Activated T-cell treated with anti-CD3 and anti-CD28 coated beads, Interleukin-2, amount 50 U/mL, for 4 hours (primary cell): ENCODE measurements at regions not wholly inside any gene's neighbourhood (a gene's known extent, or its start where the extent isn't known, plus 50 kb on each side); places are given as distances from the start of the nearest gene placed in this dataset.

Source experiments
- ATAC-seq, 2 donors: fragments of 200-7000 bp; cut with Tn5 transposase; one replicate each; pipeline ENCODE4 v1.10.0; 2021
- DNase-seq: peaks from one replicate; pipeline ENCODE4 v3.0.0-alpha.2; 2020
- H3K27me3 Mint-ChIP-seq: one replicate; pipeline ENCODE4 v1.8.0; 2021; ENCODE audit warnings: low read depth, mixed read lengths
- H3K36me3 Mint-ChIP-seq: one replicate; pipeline ENCODE4 v1.8.0; 2022; ENCODE audit warnings: mixed read lengths; ENCODE audit not compliant: insufficient read depth
- H3K4me1 Mint-ChIP-seq: one replicate; pipeline ENCODE4 v1.8.0; 2021; ENCODE audit warnings: low read depth, mixed read lengths
- H3K4me3 Mint-ChIP-seq: one replicate; pipeline ENCODE4 v1.8.0; 2021; ENCODE audit warnings: mild to moderate bottlenecking, moderate library complexity, mixed read lengths
- H3K9me3 Mint-ChIP-seq: one replicate; pipeline ENCODE4 v1.8.0; 2021; ENCODE audit warnings: mixed read lengths

DNA sequence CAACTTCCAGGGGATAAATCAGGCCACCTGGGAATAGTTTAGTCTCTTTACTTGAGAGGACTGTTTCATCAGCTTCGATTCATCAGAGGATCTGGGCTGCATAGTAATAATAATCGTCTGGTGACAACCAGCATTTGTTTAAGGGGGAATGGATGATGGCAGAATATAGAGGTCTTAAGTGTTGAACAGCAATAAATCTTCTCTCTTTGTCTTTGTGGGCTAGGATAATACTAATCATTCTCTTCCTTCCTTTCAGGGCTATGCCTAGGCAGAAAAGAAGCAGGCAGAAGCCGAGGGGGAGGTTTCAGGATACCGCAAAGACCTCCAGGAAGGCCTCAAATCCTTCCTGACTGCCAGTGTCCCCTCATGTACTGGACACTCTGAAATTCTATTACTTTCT lies 150.4 kb upstream of the GAREM1 start:
- Mint-ChIP-seq H3K4me1 (no peaks in the 10 kb centered on the region), H3K27me3 (no peaks in the 10 kb centered on the region), H3K36me3 (no peaks in the 10 kb centered on the region), H3K9me3 (no peaks in the 10 kb centered on the region), H3K4me3 (no peak overlapping the region)
- DNase-seq (no peak), ATAC-seq (no peak)

DNA sequence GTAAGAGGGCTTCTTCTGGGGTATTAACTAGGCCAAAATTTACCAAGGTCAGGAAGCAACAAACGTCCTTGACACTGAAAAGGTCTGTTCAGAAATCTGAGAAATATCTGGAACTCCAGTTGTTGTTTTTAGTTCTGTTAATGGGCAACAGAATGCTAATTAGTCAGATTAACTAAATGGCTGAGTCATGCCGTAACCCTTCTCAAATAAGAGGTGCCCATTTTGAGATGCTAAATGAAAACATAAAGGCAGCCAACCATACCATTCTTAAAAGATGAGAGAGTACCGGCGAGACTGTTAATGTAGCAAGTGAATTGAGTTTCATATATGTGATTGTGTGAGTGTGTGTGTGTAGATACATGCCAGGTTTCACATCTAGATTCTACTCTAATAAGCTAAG lies 147.9 kb upstream of the GAREM1 start:
- no peak for ATAC-seq
- H3K9me3 Mint-ChIP-seq: no peaks in the 10 kb centered on the region
- H3K4me1 Mint-ChIP-seq: no peaks in the 10 kb centered on the region

DNA sequence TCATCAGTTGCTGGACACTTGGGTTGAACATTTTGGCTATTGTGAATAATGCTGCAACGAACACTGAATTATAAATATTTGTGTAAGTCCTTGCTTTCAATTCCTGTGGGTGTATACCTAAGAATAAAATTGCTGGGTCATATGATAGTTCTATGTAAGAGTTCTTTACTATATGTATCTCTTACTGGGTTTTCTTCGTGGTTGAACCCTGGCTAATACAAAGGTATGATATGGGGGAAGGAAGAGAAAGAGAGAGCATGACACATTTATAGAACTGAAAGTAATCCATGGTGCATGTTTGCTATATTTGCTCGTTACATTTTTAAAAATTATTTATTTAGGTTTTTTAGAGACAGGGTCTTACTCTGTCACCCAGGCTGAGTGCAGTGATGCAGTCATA lies 143.1 kb upstream of the GAREM1 start:
- H3K36me3 Mint-ChIP-seq: no peaks in the 10 kb centered on the region

More for the DNA sequence above, 147.9 kb upstream of the GAREM1 start:
- H3K27me3 Mint-ChIP-seq: peaks cover 2% of the 10 kb centered on the region
- H3K4me3 Mint-ChIP-seq: no peak overlapping the region
- no peaks in the 10 kb centered on the region for H3K36me3 Mint-ChIP-seq
- no peak for DNase-seq

DNA sequence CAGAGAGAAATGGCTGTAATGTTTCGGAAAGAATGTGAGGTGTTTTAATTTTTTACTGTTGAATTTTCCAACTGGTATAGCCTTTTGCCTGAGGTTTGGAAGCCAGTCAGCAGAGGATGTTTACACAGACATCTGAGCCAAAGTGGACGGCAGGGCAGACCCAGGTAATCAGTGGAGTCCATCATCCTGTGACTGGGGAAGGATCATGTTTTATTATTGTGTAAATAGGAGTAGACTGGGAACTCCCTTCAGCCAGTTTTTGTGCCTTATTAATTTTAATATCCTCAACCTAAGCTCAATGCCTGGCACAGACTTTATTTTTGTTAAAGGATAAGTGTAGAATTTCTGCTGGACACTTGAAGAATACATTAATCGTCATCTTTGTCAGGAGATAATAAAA lies 142.0 kb upstream of the GAREM1 start:
- DNase-seq: no peak

More for the DNA sequence above, 143.1 kb upstream of the GAREM1 start:
- Mint-ChIP-seq H3K4me1 (no peaks in the 10 kb centered on the region), H3K9me3 (no peaks in the 10 kb centered on the region), H3K4me3 (no peak overlapping the region), H3K27me3 (peaks cover 5% of the 10 kb centered on the region)
- DNase-seq: no peak
- ATAC-seq: no peak

DNA sequence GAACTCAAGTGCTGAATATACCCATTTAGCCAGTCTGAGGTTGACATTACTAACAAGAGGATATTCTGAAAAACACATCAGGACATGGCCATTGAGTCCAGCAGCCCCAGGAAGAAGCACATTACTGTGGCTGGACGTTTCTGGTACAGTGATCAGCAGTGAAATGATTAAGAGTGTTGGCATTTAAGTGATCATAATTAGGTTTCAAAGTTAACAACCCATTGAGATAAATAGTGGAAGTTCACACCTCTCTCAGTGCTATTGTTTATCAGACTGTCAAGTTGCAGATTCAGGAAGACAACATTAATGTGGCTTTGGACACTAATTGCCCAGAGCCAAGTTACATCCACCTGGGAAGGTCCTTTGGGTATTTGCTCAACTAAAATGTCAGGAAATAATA lies 139.5 kb upstream of the GAREM1 start:
- H3K9me3 Mint-ChIP-seq: no peaks in the 10 kb centered on the region
- H3K4me3 Mint-ChIP-seq: no peak overlapping the region
- ATAC-seq (no peak), DNase-seq (no peak)
- H3K36me3 Mint-ChIP-seq: no peaks in the 10 kb centered on the region
- H3K27me3 Mint-ChIP-seq: peaks cover 10% of the 10 kb centered on the region
- H3K4me1 Mint-ChIP-seq: no peaks in the 10 kb centered on the region

More for the DNA sequence above, 142.0 kb upstream of the GAREM1 start:
- Mint-ChIP-seq H3K27me3 (peaks cover 8% of the 10 kb centered on the region), H3K4me1 (no peaks in the 10 kb centered on the region), H3K4me3 (no peak overlapping the region), H3K9me3 (no peaks in the 10 kb centered on the region), H3K36me3 (no peaks in the 10 kb centered on the region)
- ATAC-seq: no peak

DNA sequence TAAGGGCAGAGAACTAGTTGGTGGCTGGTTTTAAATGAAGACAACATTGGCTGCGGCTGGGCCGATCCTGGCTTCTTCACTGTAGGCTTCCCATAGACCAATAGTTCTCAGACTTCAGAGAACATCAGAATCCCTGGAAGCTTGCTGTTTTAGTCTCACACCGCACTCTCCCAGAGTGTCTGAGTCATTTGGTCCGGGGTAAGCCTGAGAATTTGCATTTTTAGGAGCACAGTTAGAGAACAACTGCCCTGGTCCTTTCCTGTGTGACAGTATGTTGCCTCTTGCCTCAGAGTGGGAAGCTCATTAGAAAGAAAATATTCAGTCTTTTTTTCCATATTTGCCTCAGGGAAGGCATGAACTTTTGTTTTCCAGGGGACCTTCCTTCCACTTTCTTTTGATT lies 137.1 kb upstream of the GAREM1 start:
- ATAC-seq (no peak), DNase-seq (no peak)
- Mint-ChIP-seq H3K36me3 (no peaks in the 10 kb centered on the region), H3K4me3 (no peak overlapping the region), H3K4me1 (no peaks in the 10 kb centered on the region), H3K27me3 (peaks cover 8% of the 10 kb centered on the region), H3K9me3 (no peaks in the 10 kb centered on the region)

DNA sequence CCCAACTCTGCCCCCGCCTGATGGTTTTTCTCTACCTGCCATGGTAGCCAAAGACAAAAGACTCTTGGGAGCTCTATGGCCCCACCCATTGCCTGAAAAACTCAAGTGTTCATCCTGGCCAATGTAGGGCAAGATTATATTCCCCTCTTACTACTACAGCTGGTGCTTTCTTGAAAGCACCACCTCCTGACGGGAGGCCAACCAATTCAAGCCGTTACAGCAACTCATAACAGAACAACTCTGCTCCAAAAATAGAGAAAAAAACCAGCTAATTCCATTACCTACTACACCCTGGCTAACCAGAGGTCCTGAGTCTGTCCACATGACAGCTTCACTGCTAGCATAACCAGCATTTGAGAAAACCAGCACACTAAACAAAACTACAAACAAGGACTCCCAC lies 127.5 kb upstream of the GAREM1 start:
- no peak for DNase-seq
- Mint-ChIP-seq H3K27me3 (no peaks in the 10 kb centered on the region), H3K4me3 (no peak overlapping the region), H3K4me1 (no peaks in the 10 kb centered on the region), H3K9me3 (no peaks in the 10 kb centered on the region), H3K36me3 (no peaks in the 10 kb centered on the region)
- no peak for ATAC-seq

DNA sequence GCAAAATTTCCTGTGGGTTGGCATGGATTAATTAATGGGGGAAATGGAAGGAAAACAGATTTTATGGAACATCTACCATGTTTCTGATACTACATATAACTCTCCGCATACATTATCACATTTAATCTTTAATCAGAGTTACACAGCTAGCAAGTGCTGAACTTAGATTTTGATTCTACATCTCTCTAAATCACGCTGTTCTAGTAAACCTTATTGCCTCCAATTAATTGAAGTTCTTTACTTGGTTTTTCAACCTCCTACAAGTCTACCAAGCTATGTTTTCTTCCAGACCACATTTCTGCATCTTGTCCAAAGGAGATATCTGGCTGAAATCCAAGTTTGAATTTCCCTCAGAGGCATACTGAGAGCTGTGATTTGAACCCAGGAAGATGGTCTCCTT lies 125.8 kb upstream of the GAREM1 start:
- DNase-seq: no peak
- no peaks in the 10 kb centered on the region for H3K36me3 Mint-ChIP-seq
- no peaks in the 10 kb centered on the region for H3K27me3 Mint-ChIP-seq
- H3K9me3 Mint-ChIP-seq: no peaks in the 10 kb centered on the region
- no peak for ATAC-seq
- H3K4me3 Mint-ChIP-seq: no peak overlapping the region
- no peaks in the 10 kb centered on the region for H3K4me1 Mint-ChIP-seq

DNA sequence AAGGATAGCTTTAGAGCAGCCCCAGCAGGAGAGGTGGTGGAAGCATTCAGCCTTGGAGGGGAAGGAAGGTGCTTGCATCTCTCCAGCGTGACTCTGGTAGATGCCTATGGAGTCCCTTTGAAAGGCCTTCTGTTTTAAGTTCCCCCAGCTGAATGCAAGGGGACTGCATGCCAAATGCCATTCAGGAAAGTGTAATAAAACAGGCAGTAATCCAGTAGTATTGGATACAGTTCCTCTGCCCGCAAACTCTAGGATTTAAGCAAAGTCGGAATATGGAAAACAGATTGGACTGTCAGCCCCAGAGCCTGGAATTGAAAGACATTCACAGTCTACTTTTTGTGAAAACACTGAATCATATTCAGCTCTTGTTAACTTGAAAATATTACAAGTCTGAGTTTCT lies 125.2 kb upstream of the GAREM1 start:
- H3K9me3 Mint-ChIP-seq: no peaks in the 10 kb centered on the region
- no peak for ATAC-seq
- H3K4me3 Mint-ChIP-seq: no peak overlapping the region
- DNase-seq: no peak
- no peaks in the 10 kb centered on the region for H3K27me3 Mint-ChIP-seq
- no peaks in the 10 kb centered on the region for H3K4me1 Mint-ChIP-seq
- no peaks in the 10 kb centered on the region for H3K36me3 Mint-ChIP-seq

DNA sequence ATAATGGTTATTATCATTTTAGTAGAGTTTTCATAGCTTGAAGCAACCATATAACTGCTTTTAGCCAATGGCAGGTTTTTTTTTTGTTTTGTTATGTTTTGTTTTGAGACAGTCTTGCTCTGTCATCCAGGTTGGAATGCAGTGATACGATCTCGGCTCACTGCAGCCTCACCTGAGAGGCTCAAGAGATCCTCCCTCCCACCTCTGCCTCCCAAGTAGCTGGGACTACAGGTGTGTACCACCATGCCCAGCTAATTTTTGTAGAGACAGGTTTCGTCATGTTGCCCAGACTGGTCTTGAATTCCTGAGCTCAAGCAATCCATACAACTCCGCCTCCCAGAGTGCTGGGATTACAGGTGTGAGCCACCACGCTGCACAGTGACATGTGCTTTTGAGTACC lies 117.5 kb upstream of the GAREM1 start:
- H3K9me3 Mint-ChIP-seq: peaks cover 3% of the 10 kb centered on the region
- H3K27me3 Mint-ChIP-seq: peaks cover 4% of the 10 kb centered on the region
- H3K4me3 Mint-ChIP-seq: no peak overlapping the region
- DNase-seq (no peak), ATAC-seq (no peak)
- H3K36me3 Mint-ChIP-seq: no peaks in the 10 kb centered on the region
- no peaks in the 10 kb centered on the region for H3K4me1 Mint-ChIP-seq

DNA sequence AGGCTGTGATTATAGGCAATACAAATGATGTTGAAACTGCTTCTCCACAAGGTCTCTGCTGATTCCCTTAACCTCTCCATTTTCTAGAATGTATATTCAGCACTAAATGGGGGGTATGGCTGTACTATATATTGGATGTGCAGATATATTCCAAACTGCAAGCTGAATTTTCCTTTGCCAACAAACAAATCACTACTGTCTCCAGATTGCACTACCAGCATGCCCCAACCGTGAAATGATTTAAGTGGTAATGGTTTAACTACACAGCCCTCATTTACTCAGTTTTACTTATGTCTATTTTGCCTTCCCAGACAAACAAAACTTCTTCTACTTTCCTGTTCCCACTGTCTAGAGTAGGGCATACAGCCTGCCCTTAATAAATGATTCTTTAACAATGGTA lies 112.7 kb upstream of the GAREM1 start:
- Mint-ChIP-seq H3K27me3 (peaks cover 8% of the 10 kb centered on the region), H3K36me3 (no peaks in the 10 kb centered on the region), H3K4me3 (no peak overlapping the region), H3K9me3 (no peaks in the 10 kb centered on the region), H3K4me1 (no peaks in the 10 kb centered on the region)
- DNase-seq (no peak), ATAC-seq (no peak)

DNA sequence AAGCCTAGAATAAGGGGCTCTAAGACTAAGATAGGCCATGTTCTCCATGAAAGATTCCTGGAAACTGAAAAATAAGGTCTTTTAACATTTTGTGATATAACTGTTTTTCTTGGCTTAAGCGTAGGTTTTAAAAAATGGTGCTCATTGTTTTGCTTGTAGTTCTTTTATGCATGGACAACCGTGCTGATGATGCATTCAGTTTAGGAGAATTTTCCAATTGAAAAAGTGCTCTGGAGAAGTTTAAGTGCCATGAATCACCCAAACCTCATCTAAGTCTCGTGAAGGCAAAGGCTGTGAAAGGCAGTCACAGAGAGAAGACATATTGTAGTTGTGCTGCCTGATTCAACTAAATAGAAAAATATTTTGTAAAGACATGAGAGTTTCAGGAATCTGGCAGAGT lies 111.8 kb upstream of the GAREM1 start:
- no peak for ATAC-seq
- Mint-ChIP-seq H3K4me3 (no peak overlapping the region), H3K4me1 (no peaks in the 10 kb centered on the region)

DNA sequence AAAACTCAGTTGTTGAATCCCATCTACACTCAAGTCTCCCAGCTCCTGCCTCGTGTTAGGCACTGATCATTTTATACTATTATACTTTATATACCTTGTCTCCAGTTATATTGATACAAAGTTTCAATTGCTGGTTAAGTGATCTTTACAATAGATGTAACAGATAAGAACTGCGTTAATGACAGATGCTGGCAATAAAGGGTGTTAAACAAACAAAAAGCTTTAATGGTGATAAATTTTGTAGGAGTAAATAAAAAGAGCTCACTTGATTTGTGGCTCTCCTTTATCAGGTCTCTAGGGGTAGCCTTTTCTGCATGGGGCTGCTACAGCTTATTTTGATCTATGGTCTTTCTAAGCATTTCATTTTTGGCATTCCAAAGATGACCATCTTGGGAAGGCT lies 106.9 kb upstream of the GAREM1 start:
- no peak for DNase-seq
- Mint-ChIP-seq H3K4me3 (no peak overlapping the region), H3K4me1 (no peaks in the 10 kb centered on the region), H3K27me3 (peaks cover 14% of the 10 kb centered on the region), H3K9me3 (no peaks in the 10 kb centered on the region), H3K36me3 (no peaks in the 10 kb centered on the region)
- no peak for ATAC-seq

More for the DNA sequence above, 111.8 kb upstream of the GAREM1 start:
- no peak for DNase-seq
- H3K36me3 Mint-ChIP-seq: no peaks in the 10 kb centered on the region
- H3K9me3 Mint-ChIP-seq: no peaks in the 10 kb centered on the region
- H3K27me3 Mint-ChIP-seq: peaks cover 8% of the 10 kb centered on the region

DNA sequence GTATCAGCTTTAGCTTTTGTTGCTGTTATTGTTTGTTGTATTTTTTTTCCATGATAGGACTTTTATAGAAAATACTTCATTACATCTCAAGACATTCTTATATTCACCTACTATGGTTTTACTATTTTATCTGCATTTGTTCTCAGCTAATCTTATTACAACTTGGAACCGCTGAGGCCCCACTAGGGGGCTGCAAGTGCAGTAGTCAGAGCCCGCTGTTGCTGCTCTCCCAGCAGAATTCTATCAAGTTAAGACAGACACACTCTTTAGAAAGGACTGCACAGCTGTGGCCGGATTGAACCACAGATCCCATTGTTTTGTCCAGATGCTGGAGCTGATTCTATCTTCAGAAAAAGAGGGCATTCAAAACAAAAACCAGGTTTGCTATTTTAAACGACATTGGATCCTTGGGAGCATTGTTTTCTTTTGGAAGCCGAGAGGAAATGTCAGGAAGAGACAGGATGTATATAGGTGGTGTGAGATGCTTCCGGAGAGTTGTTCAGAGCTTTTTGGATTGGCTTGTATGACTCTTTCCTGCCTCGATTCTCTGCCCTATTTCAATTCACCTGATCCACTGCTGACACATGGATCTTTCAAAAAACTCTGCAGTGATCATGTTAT lies 105.7 kb upstream of the GAREM1 start:
- ATAC-seq (no peak), DNase-seq (no peak)
- H3K4me3 Mint-ChIP-seq: no peak overlapping the region
- no peaks in the 10 kb centered on the region for H3K36me3 Mint-ChIP-seq
- peaks cover 14% of the 10 kb centered on the region for H3K27me3 Mint-ChIP-seq
- H3K9me3 Mint-ChIP-seq: no peaks in the 10 kb centered on the region
- no peaks in the 10 kb centered on the region for H3K4me1 Mint-ChIP-seq

DNA sequence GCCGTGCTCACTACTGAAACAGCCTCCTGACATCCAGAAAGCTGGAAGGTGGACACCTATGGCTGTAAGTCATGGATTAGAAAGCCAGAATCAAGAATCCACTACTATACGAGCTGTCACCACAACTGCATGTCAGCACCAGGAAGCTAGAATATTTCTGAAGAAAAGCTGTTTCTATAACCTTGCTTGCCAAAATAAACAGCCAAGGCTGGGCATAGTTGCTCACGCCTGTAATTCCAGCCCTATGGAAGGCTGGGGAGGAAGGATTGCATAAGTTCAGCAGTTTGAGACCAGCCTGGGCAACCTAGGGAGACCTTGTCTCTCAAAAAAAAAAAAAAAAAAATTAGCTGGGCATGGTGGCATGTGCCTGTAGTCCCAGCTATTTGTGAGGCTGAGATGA lies 96.3 kb upstream of the GAREM1 start:
- DNase-seq: no peak
- H3K27me3 Mint-ChIP-seq: no peaks in the 10 kb centered on the region
- no peaks in the 10 kb centered on the region for H3K4me1 Mint-ChIP-seq
- ATAC-seq: no peak
- no peaks in the 10 kb centered on the region for H3K9me3 Mint-ChIP-seq
- no peak overlapping the region for H3K4me3 Mint-ChIP-seq
- no peaks in the 10 kb centered on the region for H3K36me3 Mint-ChIP-seq
